ENCODE measurements at regions not wholly inside any gene's neighbourhood (a gene's known extent, or its start where the extent isn't known, plus 50 kb on each side); places are given as distances from the start of the nearest gene placed in this dataset.

GRCh38 chr4:150018257-150018656, 60.0 kb upstream of the DCLK2 start:
- TF ChIP-seq EZH2 (IDR thresholded peaks at IDR 0.05; ENCODE audit: borderline replicate concordance, low read length) = no peak
- no peak for TF ChIP-seq CTCF (conservative IDR thresholded peaks at IDR 0.05 in 1 of 2, IDR thresholded peaks at IDR 0.05 in 1 of 2; ENCODE audit: extremely low read depth in 1 of 2, insufficient read depth in 1 of 2, low read depth in 1 of 2, low read length in 2 of 2)

Measured in mammary epithelial cell (primary cell).